HL-60 (cell line): ENCODE measurements at regions not wholly inside any gene's neighbourhood (a gene's known extent, or its start where the extent isn't known, plus 50 kb on each side); places are given as distances from the start of the nearest gene placed in this dataset.

Source experiments
- DNase-seq, 2 experiments: peaks; one replicate each; pipeline ENCODE4 v3.0.0-alpha.2; 2010 to 2020; ENCODE audit warnings: low read depth in 1 of 2, low spot score in 1 of 2
- H3K27ac ChIP-seq: fragments of 250-450 bp; sonication (Bioruptor Pico); replicated peaks from 2 replicates; pipeline ENCODE4 v1.5.1; 2020; ENCODE audit warnings: mild to moderate bottlenecking, moderate library complexity
- H3K27me3 ChIP-seq: fragments of 250-450 bp; sonication (Bioruptor Pico); 2 replicates; pipeline ENCODE4 v1.5.1; 2021; ENCODE audit warnings: mild to moderate bottlenecking, moderate library complexity; ENCODE audit not compliant: insufficient read depth, poor library complexity, severe bottlenecking
- H3K4me3 ChIP-seq: replicated peaks from 2 replicates; pipeline ENCODE4 v1.5.1; 2011; ENCODE audit warnings: mild to moderate bottlenecking, control low read depth, low read length; ENCODE audit not compliant: insufficient read depth
- CTCF ChIP-seq: IDR thresholded peaks from one replicate; pipeline ENCODE4 v1.5.1; 2011; ENCODE audit warnings: low read length, control low read depth, inconsistent platforms; ENCODE audit not compliant: insufficient read depth
- GABPA ChIP-seq: IDR thresholded peaks from 2 replicates; pipeline ENCODE4 v1.6.1; 2012; ENCODE audit warnings: low read depth
- POLR2AphosphoS5 ChIP-seq: IDR thresholded peaks from 2 replicates; pipeline ENCODE4 v1.6.1; 2012; ENCODE audit warnings: low read depth
- REST ChIP-seq: IDR thresholded peaks from 2 replicates; pipeline ENCODE4 v1.6.1; 2012; ENCODE audit warnings: low read depth; ENCODE audit not compliant: insufficient replicate concordance
- SPI1 ChIP-seq: IDR thresholded peaks from 2 replicates; pipeline ENCODE4 v1.6.1; 2012; ENCODE audit warnings: low read depth, mild to moderate bottlenecking, borderline replicate concordance

- no peak for TF ChIP-seq CTCF
- no peak for TF ChIP-seq POLR2AphosphoS5
- TF ChIP-seq GABPA, result no peak
- TF ChIP-seq REST, result no peak
- no peak for TF ChIP-seq SPI1
- no peaks in the 10 kb centered on the region for H3K27me3 ChIP-seq
- no peak for DNase-seq
Measured at GRCh38 chr10:121121462-121121861, 270.3 kb downstream of the WDR11 start.

GRCh38 chr10:121127151-121127906 is 276.2 kb downstream of the WDR11 start:
- Histone ChIP-seq H3K4me3 (no peak overlapping the region), H3K27ac (no peak overlapping the region), H3K27me3 (no peaks in the 10 kb centered on the region)
- DNase-seq, result no peak
- TF ChIP-seq SPI1, result no peak
- no peak for TF ChIP-seq POLR2AphosphoS5
- no peak for TF ChIP-seq GABPA
- TF ChIP-seq REST, result no peak
- no peak for TF ChIP-seq CTCF

More at GRCh38 chr10:121121462-121121861, 270.3 kb downstream of the WDR11 start:
- Histone ChIP-seq H3K4me3 (no peak overlapping the region), H3K27ac (no peak overlapping the region)

- DNase-seq, result no peak
- Histone ChIP-seq H3K27me3 (no peaks in the 10 kb centered on the region), H3K4me3 (no peak overlapping the region), H3K27ac (no peak overlapping the region)
- no peak for TF ChIP-seq GABPA
- no peak for TF ChIP-seq POLR2AphosphoS5
- TF ChIP-seq REST, result no peak
- TF ChIP-seq SPI1, result no peak
- no peak for TF ChIP-seq CTCF
Measured at GRCh38 chr10:121128164-121128563, 277.0 kb downstream of the WDR11 start.
